Hematopoietic multipotent progenitor cell treated with erythropoietin and hydrocortisone succinate and interleukin-3 and kit ligand, for 8 days (in vitro differentiated cells): ENCODE measurements at regions not wholly inside any gene's neighbourhood (a gene's known extent, or its start where the extent isn't known, plus 50 kb on each side); places are given as distances from the start of the nearest gene placed in this dataset.
"Not testable (repeated sequence)": the region's sequence is repeated elsewhere in the genome, so short reads cannot be mapped to it uniquely, and the experiment has no call there.

Experiments
- DNase-seq: peaks from one replicate; pipeline ENCODE4 v3.0.0-alpha.2; 2015

DNA sequence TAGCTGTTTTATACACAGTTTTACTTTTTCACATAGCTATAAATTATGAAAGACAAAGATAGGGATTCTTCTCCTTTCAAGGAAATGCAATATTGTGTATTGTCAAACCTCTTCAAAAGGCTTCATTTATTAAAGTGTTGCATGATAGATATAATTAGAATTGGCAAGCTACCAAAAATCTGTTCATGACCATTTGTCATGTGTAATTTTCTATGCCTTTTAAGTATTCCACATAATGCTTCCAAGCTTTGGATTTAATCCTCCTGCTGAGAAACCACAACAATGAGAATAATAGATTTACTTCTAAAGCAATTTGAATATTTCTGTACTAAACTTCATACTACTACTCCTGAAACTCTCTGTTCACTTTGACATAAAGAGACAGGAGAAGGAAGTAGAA is 403.2 kb upstream of the CCDC179 start:
- no peak for DNase-seq

DNA sequence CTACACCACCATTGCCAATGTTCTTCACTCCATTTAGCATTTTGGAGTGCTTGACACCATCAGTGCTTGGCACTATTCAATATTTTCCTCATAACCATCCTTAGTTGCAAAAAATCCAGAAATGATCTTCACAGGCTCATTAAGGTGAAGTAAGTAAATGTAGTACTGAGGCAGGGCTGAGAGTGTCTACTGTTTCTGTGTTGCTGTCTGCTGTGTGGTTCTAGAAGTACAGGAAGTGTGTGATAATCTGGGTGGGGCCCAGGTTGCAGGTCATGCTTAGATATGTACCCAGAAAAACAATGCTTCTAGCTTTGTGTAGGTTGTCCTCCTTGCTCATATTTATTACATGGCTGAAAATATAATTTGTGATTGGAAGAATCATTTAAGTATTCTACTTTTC is 411.8 kb upstream of the CCDC179 start:
- DNase-seq: no peak

DNA sequence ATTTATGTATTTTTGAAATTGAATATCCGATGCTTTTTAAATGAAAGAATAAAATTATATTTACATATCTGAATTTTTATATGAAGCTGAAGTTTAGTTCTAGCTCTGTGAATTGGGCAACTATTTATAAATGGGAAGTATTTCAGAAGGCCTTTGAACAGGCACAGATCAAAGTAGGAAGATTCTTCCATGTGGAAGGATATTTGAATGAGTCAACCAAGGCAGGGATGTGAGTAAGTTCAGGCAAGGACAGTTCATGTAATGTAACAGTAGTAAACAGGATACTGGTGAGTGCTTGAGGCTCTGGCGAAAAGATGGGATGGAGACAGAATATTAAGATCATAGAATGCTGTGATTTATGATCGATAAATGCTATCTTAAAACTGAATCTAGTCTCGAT is 417.8 kb upstream of the CCDC179 start:
- DNase-seq: no peak

DNA sequence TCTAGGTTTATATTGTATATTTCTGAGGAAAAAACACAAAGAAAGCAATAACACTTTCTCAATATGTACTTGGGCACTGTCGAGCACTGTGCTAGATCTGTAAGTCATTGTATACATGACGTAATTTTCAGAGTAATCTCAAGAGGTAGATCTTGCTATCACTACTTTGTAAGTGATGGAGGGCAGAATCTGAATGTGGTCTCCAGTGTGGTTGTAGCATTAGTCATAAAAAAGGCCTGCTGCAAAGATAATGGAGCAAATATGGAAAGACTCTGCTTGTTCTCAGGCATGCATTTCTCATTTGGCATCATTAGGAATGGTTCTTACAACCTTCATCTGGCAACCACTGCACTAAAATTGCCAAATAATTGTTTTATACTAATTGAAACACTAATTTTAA is 419.8 kb upstream of the CCDC179 start:
- DNase-seq: no peak

- no peak for DNase-seq
Measured at GRCh38 chr11:23283666-23284065, 423.4 kb upstream of the CCDC179 start.

- DNase-seq: no peak
Measured at GRCh38 chr11:23284631-23285030, 424.4 kb upstream of the CCDC179 start.

- no peak for DNase-seq
Measured at GRCh38 chr11:23288003-23288783, 427.9 kb upstream of the CCDC179 start.

- no peak for DNase-seq
Measured at GRCh38 chr11:23295241-23295640, 435.0 kb upstream of the CCDC179 start.

- DNase-seq: no peak
Measured at GRCh38 chr11:23308041-23308440, 447.8 kb upstream of the CCDC179 start.

GRCh38 chr11:23310276-23310675 is 450.0 kb upstream of the CCDC179 start:
- no peak for DNase-seq

- no peak for DNase-seq
Measured at GRCh38 chr11:23311986-23312940, 452.0 kb upstream of the CCDC179 start.

DNA sequence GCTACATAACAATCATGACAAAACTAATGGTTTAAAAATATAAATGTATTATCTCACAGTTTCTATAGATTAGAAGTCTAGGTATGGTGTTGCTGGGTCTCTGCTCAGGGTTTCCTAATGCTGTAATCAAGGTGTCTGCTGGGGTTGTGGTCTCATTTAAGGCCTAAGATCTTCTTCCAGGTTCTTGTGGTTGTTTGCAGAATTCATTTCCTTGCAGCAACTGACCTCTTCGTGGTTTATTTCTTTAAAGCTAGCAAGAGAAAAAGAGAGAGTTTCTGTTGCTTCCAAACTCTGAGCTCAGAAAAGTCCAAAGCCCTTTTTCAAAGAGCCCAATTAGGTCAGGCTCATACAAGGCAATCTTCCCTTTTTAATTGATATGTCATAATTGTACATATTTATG is 452.7 kb upstream of the CCDC179 start:
- DNase-seq: no peak

GRCh38 chr11:23314162-23314561 is 453.9 kb upstream of the CCDC179 start:
- DNase-seq: no peak

GRCh38 chr11:23315286-23315685 is 455.0 kb upstream of the CCDC179 start:
- no peak for DNase-seq

DNA sequence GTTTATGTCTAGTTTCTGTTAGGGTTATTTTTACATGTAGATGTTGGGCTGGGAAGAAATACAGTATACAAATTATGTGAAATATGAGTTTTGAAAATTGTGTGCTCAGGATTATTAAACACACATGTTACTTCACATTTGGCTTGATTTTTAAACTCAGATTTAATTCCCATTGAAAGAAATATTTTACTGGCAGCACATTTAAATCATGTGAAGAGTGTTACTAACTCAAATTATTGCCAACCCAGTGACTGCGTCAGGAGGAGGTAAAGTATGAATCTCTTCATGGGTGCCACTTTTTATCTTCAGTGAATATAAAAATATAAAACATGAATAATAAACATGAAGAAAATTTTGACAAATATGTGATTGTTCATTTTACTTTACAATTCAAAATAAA is 457.5 kb upstream of the CCDC179 start:
- no peak for DNase-seq

DNA sequence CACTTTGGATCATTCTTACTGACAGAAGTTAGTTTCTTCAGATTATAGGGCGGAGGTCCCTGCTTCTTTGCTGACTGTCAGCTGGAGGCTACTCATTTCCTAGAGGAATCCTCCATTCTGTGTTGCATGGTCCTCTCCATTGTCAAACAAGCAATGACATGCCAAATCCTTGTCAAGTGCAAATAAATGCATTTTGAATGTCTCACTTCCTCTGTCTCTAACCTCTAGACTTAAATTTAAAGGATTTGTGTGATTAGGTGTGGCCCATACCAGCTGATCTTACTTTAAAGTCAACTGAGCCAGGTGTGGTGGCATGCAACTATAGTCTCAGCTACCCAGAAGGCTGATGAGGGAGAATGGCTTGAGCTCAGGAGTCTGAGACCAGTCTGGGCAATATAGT is 458.4 kb upstream of the CCDC179 start:
- no peak for DNase-seq

DNA sequence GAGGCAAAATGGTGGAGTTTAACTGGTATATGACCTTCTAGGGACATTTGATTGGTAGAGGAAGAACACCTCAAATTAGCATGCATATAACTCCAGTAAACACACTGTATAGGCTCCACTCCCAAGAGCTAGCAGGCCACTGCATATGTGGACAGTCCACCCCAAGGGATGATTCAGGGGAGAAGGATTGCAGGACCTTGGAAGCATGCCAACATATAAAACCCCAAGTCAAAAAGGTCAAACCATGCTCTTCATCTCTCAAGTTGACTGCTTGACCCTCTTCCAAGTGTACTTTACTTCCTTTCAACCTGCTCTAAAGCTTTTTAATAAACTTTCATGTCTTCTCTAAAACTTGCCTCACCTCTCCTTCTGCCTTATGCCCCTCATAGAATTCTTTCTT is 459.9 kb upstream of the CCDC179 start:
- DNase-seq: no peak

DNA sequence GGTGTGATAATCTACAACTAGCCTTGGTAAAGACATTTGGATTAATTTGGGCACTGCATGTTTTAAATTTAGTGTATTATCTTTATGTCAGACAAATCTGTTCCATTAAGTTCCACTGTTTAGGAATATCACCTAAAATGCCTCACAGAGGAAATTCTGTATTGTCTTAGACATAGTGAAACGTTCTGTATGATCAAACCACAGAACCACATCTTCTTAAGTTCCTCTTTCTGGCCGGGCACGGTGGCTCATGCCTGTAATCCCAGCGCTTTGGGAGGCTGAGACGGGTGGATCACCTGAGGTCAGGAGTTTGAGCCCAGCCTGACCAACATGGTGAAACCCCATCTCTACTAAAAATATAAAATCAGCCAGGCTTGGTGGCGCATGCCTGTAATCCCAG is 475.3 kb upstream of the CCDC179 start:
- not testable (repeated sequence) for DNase-seq

- DNase-seq: no peak
Measured at GRCh38 chr11:23336961-23337360, 476.7 kb upstream of the CCDC179 start.

DNA sequence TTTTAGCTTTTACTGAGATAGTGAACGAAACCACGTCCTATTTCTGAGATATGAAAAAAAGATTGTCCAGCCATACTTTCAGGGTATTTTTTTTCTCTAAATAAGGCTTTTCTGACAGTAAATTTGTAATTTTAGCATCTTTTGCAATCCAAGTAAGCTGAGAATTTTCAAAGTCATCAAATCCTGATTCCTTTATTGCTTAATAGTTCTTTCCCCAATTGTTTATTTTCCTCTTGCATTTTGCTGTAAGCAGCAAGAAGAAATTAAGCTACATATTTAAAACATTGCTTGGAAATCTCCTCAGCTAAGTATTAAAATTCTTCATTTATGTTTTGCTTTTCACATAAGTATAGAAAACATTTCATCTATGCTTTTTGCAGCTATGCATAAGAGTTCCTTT is 493.3 kb upstream of the CCDC179 start:
- no peak for DNase-seq

- DNase-seq: no peak
Measured at GRCh38 chr11:23359297-23359696, 499.0 kb upstream of the CCDC179 start.

DNA sequence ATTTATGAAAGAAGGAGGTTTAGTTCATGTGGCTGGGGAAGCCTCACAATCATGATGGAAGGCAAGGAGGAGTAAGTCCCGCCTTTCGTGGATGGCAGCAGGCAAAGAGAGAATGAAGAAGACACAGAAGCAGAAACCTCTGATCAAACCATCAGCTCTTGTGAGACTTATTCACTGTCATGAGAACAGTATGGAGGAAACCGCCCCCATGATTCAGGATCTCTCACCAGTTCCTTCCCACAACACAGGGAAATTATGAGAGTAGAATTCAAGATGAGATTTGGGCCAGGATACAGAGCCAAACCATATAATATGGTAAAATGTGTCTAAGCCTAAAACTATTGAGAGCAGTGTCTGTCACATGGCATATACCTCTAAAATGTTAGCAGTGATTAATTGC is 503.8 kb upstream of the CCDC179 start:
- no peak for DNase-seq

- no peak for DNase-seq
Measured at GRCh38 chr11:23370580-23371275, 510.5 kb upstream of the CCDC179 start.

- DNase-seq: no peak
Measured at GRCh38 chr11:23377909-23378308, 517.6 kb upstream of the CCDC179 start.
